Caco-2 (cell line): ENCODE measurements at regions not wholly inside any gene's neighbourhood (a gene's known extent, or its start where the extent isn't known, plus 50 kb on each side); places are given as distances from the start of the nearest gene placed in this dataset.

Source experiments
- BruUV-seq: library from RNA; stranded (reverse); fragments of 400-500 nt; replicated peaks from 2 replicates; lab custom pipeline; 2021; lab: Mats Ljungman, UMichigan
- CTCF ChIA-PET: fragments of 300-600 bp; sonication (Branson Sonifier 250); formaldehyde crosslinking; loops from one replicate; lab custom pipeline; 2022; ENCODE audit warnings: antibody characterized with exemption; lab: Charles Lee
- POLR2A ChIA-PET: fragments of 300-600 bp; sonication (Branson Sonifier 250); formaldehyde crosslinking; loops from one replicate; lab custom pipeline; 2022; ENCODE audit warnings: antibody characterized with exemption; lab: Charles Lee
- DNase-seq, 2 experiments: peaks; one replicate each; pipeline versions ENCODE4 v3.0.0 to v3.0.0-alpha.2; 2020 to 2022
- H3K27me3 ChIP-seq: replicated peaks from 2 replicates; pipeline ENCODE4 v1.6.0; 2011; ENCODE audit warnings: low read length; ENCODE audit not compliant: control insufficient read depth, insufficient read depth
- H3K36me3 ChIP-seq: 2 replicates; pipeline ENCODE4 v1.5.1; 2011; ENCODE audit warnings: low read length; ENCODE audit not compliant: control insufficient read depth, insufficient read depth
- H3K4me1 ChIP-seq: fragments of 250-450 bp; sonication (Bioruptor Pico); 2 replicates; pipeline ENCODE4 v1.5.1; 2020; ENCODE audit warnings: mild to moderate bottlenecking
- H3K4me3 ChIP-seq: 2 replicates; pipeline ENCODE4 v1.5.1; 2011; ENCODE audit warnings: low read depth, mild to moderate bottlenecking, control low read depth, low read length
- H3K9me3 ChIP-seq: fragments of 250-450 bp; sonication (Bioruptor Pico); 2 replicates; pipeline ENCODE4 v1.5.1; 2020; ENCODE audit warnings: mild to moderate bottlenecking, moderate library complexity
- H3K27ac Mint-ChIP-seq: one replicate; pipeline ENCODE4 v1.8.0; 2022; ENCODE audit warnings: mixed read lengths; ENCODE audit not compliant: unreplicated experiment
- H3K27me3 Mint-ChIP-seq: one replicate; pipeline ENCODE4 v1.8.0; 2022; ENCODE audit warnings: mixed read lengths; ENCODE audit not compliant: insufficient read depth, unreplicated experiment
- H3K36me3 Mint-ChIP-seq: one replicate; pipeline ENCODE4 v1.8.0; 2022; ENCODE audit warnings: mild to moderate bottlenecking, mixed read lengths; ENCODE audit not compliant: insufficient read depth, unreplicated experiment
- H3K4me1 Mint-ChIP-seq: one replicate; pipeline ENCODE4 v1.8.0; 2022; ENCODE audit warnings: low read depth, mixed read lengths; ENCODE audit not compliant: unreplicated experiment
- H3K4me3 Mint-ChIP-seq: one replicate; pipeline ENCODE4 v1.8.0; 2022; ENCODE audit warnings: mild to moderate bottlenecking, moderate library complexity, mixed read lengths; ENCODE audit not compliant: unreplicated experiment
- H3K9me3 Mint-ChIP-seq: one replicate; pipeline ENCODE4 v1.8.0; 2022; ENCODE audit warnings: mixed read lengths; ENCODE audit not compliant: unreplicated experiment
- CTCF ChIP-seq, 2 experiments: fragments of 200-600 bp in 1 of 2; IDR thresholded peaks; 1 replicate in 1 of 2; 2 replicates in 1 of 2; pipeline versions ENCODE4 v1.5.1 to v1.8.0; 2011 to 2022; ENCODE audit warnings: antibody characterized with exemption in 1 of 2, control low read depth in 1 of 2, inconsistent platforms in 1 of 2, low read depth in 1 of 2, low read length in 1 of 2, mild to moderate bottlenecking in 1 of 2, moderate library complexity in 1 of 2; ENCODE audit not compliant: insufficient read depth in 1 of 2, severe bottlenecking in 1 of 2, unreplicated experiment in 1 of 2
- intact Hi-C: fragments of 100-400 bp; cut with micrococcal nuclease; formaldehyde crosslinking; loops from one replicate; pipeline ENCODE4 v1.10.0; 2022; ENCODE audit not compliant: unreplicated experiment

GRCh38 chr3:151555523-151555922, 94.7 kb upstream of the IGSF10 start:
- no peak overlapping the region for H3K4me3 ChIP-seq
- H3K4me1 ChIP-seq: peaks cover 5% of the 10 kb centered on the region; the same call in 1 of the 2 replicates
- no peak for DNase-seq
- no peaks in the 10 kb centered on the region for H3K36me3 ChIP-seq
- Mint-ChIP-seq H3K4me3 (no peak overlapping the region), H3K4me1 (peaks cover 8% of the 10 kb centered on the region), H3K27me3 (no peaks in the 10 kb centered on the region), H3K9me3 (peaks cover 9% of the 10 kb centered on the region), H3K27ac (no peak overlapping the region), H3K36me3 (no peaks in the 10 kb centered on the region)
- intact Hi-C loops: no loop called here
- CTCF ChIA-PET: no interaction called here
- H3K27me3 ChIP-seq: no peaks in the 10 kb centered on the region
- H3K9me3 ChIP-seq: no peaks in the 10 kb centered on the region; the same call in 1 of the 2 replicates
- no TSS peak for BruUV-seq
- POLR2A ChIA-PET: no interaction called here
- TF ChIP-seq CTCF (IDR thresholded peaks at IDR 0.05; ENCODE audit: insufficient read depth in 1 of 2, low read depth in 1 of 2, low read length in 1 of 2, severe bottlenecking in 1 of 2, unreplicated experiment in 1 of 2): no peak

DNA sequence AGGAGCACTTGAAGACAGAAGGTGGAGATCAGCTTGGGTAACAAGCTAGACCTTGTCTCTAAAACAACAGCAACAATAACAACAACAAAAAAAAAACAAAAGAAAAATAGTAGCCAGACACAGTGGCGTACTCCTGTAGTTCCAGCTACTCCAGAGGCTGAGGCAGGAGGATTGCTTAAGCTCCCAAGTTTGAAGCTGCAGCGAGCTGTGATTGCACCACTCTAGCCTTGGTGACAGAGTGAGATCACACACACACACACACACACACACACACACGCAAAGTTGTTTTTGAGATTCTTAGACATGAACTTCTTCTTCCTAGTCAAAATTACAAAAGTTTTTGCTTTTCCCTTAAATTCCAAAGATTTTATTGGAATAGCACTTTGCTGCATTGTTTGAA, 93.0 kb upstream of the IGSF10 start:
- Histone ChIP-seq H3K36me3 (no peaks in the 10 kb centered on the region), H3K4me3 (no peak overlapping the region), H3K4me1 (peaks cover 5% of the 10 kb centered on the region; the same call in 1 of the 2 replicates), H3K27me3 (no peaks in the 10 kb centered on the region), H3K9me3 (no peaks in the 10 kb centered on the region)
- no peaks in the 10 kb centered on the region for H3K9me3 Mint-ChIP-seq
- H3K27ac Mint-ChIP-seq: no peak overlapping the region
- ChIA-PET CTCF (no interaction called here), POLR2A (no interaction called here)
- no peaks in the 10 kb centered on the region for H3K36me3 Mint-ChIP-seq
- DNase-seq: peak in 1 of 2 experiments; percentile 20
- intact Hi-C loops: no loop called here
- no peaks in the 10 kb centered on the region for H3K27me3 Mint-ChIP-seq
- no peak for TF ChIP-seq CTCF (IDR thresholded peaks at IDR 0.05; ENCODE audit: insufficient read depth in 1 of 2, low read depth in 1 of 2, low read length in 1 of 2, severe bottlenecking in 1 of 2, unreplicated experiment in 1 of 2)
- H3K4me3 Mint-ChIP-seq: no peak overlapping the region
- BruUV-seq: no TSS peak
- H3K4me1 Mint-ChIP-seq: peaks cover 8% of the 10 kb centered on the region

- Histone ChIP-seq H3K4me3 (no peak overlapping the region), H3K27me3 (no peaks in the 10 kb centered on the region), H3K36me3 (no peaks in the 10 kb centered on the region), H3K4me1 (peaks cover 12% of the 10 kb centered on the region), H3K9me3 (no peaks in the 10 kb centered on the region)
- H3K9me3 Mint-ChIP-seq: no peaks in the 10 kb centered on the region
- H3K27me3 Mint-ChIP-seq: no peaks in the 10 kb centered on the region
- BruUV-seq: no TSS peak
- no peaks in the 10 kb centered on the region for H3K36me3 Mint-ChIP-seq
- H3K27ac Mint-ChIP-seq: no peak overlapping the region
- no peak for DNase-seq
- no peak overlapping the region for H3K4me3 Mint-ChIP-seq
- TF ChIP-seq CTCF (IDR thresholded peaks at IDR 0.05; ENCODE audit: insufficient read depth in 1 of 2, low read depth in 1 of 2, low read length in 1 of 2, severe bottlenecking in 1 of 2, unreplicated experiment in 1 of 2): no peak
- H3K4me1 Mint-ChIP-seq: peaks cover 8% of the 10 kb centered on the region
- intact Hi-C loops: no loop called here
- CTCF ChIA-PET: no interaction called here
- POLR2A ChIA-PET: no interaction called here
Observed at GRCh38 chr3:151552589-151552988, 91.7 kb upstream of the IGSF10 start.
